GM19438 (cell line): ENCODE measurements at regions not wholly inside any gene's neighbourhood (a gene's known extent, or its start where the extent isn't known, plus 50 kb on each side); places are given as distances from the start of the nearest gene placed in this dataset.

ENCODE experiments used
- ATAC-seq: cut with Tn5 transposase; IDR thresholded peaks from one replicate; pipeline ENCODE4 v1.9.1; 2021; ENCODE audit warnings: low read depth; ENCODE audit not compliant: unreplicated experiment

DNA sequence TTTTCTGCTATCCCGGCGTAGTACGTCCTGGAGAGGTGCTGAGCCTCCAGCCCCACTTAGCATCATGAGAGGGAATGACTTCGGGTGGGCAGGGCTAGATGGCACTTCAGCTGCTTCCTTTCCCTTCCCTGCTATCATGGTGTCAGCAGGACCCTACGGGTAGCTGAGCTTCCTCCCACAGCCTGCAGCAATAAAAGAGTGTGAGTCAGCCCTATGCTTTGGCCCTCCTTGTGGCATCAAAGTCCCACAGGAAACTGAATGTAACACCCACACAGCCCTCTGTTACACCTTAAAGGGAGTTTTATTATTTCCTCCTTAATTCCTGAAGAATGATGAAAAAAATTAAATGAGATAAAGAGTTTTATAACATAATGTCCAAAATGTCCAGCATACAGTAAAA lies 458.1 kb downstream of the RPS24 start:
- no peak for ATAC-seq

DNA sequence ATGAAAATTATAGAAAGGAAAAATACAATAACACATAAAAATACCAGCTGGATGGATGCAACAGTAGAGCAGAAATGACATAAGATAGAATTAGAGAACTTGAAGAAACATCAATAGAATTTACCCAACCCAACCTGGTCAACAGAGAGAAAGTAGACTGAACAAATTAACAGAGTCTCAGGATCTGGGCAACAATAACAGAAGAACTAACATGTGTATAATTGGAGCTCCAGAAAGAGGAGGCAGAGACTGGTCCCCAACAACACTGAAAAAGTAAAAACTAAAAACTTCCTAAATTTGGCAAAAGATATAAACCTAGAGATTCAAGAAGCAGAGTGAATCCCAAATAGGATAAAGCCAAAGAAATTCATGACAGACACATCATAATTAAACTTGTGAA lies 458.8 kb downstream of the RPS24 start:
- ATAC-seq: no peak

- ATAC-seq: no peak
Measured at GRCh38 chr10:78494179-78494578, 460.5 kb downstream of the RPS24 start.

GRCh38 chr10:78502210-78502936 lies 468.7 kb downstream of the RPS24 start:
- no peak for ATAC-seq

DNA sequence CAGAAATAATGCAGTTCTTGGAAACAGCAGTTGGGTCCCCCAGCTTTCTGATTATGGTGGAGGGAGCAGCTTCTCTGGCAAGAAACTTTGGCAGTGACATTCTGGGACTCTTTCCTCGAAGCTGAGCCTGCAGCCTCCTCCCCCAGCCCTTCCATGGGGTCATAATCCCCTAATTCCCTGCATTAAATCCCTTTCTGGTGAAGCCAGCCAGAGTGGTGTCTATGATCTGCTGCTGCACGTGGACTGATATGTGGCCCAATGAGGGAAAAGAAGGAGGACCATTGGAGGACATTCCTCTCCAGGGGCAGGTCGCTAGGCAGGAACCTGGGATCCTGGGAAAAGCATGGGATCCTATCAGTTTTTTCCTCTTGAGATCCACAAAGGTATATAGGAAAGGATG lies 470.5 kb downstream of the RPS24 start:
- ATAC-seq: no peak

- ATAC-seq: no peak
Measured at GRCh38 chr10:78505657-78506056, 472.0 kb downstream of the RPS24 start.

GRCh38 chr10:78506614-78507013 lies 473.0 kb downstream of the RPS24 start:
- ATAC-seq: no peak

DNA sequence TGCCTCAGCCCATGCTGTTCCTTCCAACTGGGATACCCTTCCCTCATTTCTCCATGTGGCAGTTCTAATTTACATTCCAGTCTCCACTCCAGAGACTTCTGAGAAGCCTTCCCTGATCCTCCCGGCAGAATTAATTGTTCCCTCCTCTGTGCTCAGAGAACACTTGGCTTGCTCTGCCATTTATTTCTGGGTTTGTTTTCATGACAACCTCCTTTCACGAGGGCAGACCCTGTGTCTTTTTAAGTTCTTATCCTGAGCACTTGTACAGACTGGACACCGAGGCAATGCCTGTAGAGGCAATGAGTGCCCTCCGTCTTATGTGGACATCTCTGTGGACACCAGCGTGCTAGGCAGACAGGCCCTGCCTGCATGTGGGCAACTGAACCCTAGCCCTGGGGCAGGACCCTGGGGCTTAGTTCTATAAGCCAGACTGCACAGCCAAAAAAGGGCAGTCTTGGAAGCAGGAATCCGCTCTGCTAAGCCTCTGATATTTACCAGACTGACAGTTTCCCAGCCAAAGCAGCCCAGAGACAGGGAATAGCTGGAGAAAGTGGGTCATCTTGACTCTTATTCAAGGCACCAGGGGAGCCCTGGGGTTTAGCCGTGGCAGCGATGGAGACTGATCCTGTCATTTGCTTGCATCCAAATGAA lies 474.0 kb downstream of the RPS24 start:
- ATAC-seq: no peak

GRCh38 chr10:78508955-78509748 lies 475.5 kb downstream of the RPS24 start:
- no peak for ATAC-seq

GRCh38 chr10:78510566-78511323 lies 477.1 kb downstream of the RPS24 start:
- ATAC-seq: no peak

DNA sequence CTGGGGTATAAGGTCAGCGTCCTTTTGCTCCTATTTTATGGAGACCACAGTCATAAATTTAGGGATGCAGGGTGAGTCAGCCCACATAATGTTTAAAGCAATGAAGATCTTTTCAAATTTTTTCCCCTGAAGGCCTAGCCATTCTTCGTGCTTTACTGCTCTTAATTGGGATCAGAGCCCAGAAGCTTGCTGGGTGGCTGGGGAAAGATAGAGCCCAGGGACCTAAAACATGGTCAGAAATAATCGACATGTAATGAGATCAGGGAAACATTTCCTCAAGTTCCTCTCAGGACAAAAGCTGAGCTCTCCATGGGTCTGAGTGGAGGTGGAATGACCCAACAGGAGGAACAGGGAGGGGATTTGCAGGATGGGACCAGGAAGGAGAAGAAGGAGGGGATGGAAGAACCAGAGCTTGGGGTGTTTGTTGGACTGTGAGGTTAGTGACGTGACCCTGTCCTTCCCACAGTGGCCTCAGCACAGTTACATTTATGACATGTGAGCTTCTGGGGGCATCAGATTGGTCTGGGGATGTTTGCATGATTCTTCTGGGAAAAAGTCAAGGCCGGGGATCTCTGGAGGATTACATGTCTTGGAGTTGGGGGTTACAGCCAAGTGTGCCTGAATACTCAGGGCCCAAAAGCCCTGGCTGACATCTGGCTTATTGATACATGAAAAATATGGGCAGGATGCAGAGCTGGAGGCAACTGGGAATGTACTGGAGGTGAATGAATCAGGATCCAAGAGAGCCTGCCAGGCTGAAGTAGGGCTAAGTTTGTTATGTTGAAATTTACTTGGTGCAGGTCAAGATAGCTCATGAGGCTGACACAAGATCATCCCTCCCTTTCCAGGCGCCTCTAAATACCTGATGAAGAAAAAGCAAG lies 477.9 kb downstream of the RPS24 start:
- ATAC-seq: no peak

DNA sequence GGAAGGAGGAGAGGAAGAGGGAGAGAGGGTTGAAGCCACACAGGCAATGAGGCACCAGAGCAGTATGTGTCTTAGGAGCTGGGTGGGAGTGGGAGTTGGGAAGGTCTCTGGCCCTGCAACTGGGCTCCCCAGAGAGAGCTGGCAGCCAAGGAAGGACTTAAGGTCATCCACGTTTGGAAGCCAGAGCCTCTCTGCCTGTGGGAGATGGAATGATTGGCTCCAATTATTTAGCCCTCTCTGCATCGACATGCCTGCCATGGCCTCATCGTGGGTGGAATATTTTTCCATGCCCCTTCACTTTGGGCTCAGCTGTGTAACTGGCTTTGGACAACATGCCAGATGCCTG lies 478.5 kb downstream of the RPS24 start:
- no peak for ATAC-seq

GRCh38 chr10:78513330-78513729 lies 479.7 kb downstream of the RPS24 start:
- ATAC-seq: no peak

DNA sequence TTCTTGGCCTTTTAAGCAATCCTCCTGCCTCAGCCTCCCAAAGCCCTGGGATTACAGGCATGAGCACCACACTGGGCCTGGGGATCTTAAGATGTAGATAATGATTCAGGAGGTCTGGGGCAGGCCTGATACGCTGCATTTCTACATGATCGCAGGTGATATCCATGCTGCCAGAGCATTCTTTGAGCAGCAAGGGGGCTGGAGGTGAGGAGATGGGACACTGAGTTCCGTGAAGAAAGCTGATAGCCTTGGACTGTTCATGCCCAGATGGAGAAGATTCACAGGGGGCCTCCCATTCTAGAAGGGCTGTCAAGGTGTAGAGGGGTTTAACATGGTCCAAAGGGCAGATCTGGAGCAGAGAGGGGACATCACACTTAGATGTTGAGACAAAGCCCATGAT lies 480.3 kb downstream of the RPS24 start:
- ATAC-seq: no peak

- no peak for ATAC-seq
Measured at GRCh38 chr10:78514459-78514858, 480.8 kb downstream of the RPS24 start.

- ATAC-seq: no peak
Measured at GRCh38 chr10:78515038-78515872, 481.6 kb downstream of the RPS24 start.

DNA sequence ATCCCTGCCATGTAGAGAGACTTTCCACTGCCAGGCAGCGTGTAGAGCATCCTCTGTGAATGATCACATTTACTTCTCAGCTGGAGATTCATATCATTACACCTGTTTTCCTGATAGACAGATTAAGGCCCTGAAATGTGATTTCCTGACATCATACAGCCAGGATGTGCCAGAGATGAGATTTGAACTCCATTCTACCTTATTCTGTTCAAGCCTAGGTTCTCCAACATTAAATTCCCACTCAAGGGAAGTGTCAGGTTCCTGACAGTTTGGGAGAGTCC lies 482.1 kb downstream of the RPS24 start:
- no peak for ATAC-seq

DNA sequence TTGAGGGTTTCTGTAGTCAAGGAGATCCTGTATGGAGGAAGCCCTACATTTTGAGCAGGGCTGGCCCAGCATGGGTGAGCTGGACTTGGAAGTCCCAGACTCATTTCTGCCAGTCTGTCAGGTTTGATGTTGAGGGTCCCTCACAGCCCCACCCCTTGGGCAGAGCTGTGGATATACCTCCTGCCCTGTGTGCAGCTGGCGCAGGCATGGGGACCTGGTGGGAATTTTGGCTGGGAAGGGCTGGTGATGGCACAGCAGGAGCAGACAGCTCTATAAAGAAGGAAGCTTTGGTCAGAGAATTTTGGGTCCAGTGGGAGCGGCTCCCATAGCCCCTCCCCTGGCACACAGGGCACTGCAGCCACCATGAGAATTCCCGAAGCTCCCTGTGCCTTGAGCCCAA lies 482.6 kb downstream of the RPS24 start:
- ATAC-seq: no peak

DNA sequence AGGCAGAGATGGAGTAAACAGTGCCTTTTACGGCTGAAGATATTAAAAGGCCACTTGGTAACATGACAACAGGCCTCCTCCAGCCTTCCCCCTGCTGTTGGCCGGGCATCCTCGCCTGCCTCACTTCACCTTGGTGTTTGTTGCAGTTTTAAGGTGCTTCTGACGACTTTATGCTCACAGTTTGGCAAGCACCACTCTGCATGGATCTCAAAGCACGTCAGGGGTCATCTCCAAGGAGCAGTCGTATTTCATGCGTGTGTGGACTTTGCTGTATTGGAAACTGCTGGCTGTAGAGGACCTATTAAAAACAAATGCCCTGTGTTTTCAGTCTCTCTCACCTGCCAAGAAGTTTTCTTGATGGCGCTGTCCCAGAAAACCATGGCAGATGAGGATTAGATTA lies 483.1 kb downstream of the RPS24 start:
- ATAC-seq: no peak
